H1 (cell line): ENCODE measurements at regions not wholly inside any gene's neighbourhood (a gene's known extent, or its start where the extent isn't known, plus 50 kb on each side); places are given as distances from the start of the nearest gene placed in this dataset.

Experiments used
- CTCF ChIP-seq, 3 experiments: IDR thresholded peaks; 1 replicate in 2 of 3; 2 replicates in 1 of 3; pipeline versions ENCODE4 v1.5.1 to v1.6.1; 2011; ENCODE audit warnings: low read length in 3 of 3, mild to moderate bottlenecking in 3 of 3, inconsistent platforms in 2 of 3, low read depth in 1 of 3, moderate library complexity in 1 of 3; ENCODE audit not compliant: insufficient read depth in 1 of 3; ENCODE audit errors: control extremely low read depth in 1 of 3
- EZH2 ChIP-seq: fragments of 200-600 bp; sonication (generic); IDR thresholded peaks from 2 replicates; pipeline ENCODE4 v1.7.1; 2012; ENCODE audit warnings: low read depth, mild to moderate bottlenecking, moderate library complexity, low read length, inconsistent platforms; ENCODE audit not compliant: severe bottlenecking
- GABPA ChIP-seq: IDR thresholded peaks from 2 replicates; pipeline ENCODE4 v1.6.1; 2011; ENCODE audit warnings: mild to moderate bottlenecking, low read length, moderate library complexity, borderline replicate concordance; ENCODE audit not compliant: insufficient read depth
- MAX ChIP-seq: IDR thresholded peaks from 2 replicates; pipeline ENCODE4 v1.6.1; 2012; ENCODE audit warnings: inconsistent platforms
- POLR2A ChIP-seq, 2 experiments: IDR thresholded peaks; 1 replicate in 1 of 2; 2 replicates in 1 of 2; pipeline ENCODE4 v1.6.1; 2011; ENCODE audit warnings: low read depth in 2 of 2, low read length in 2 of 2, mild to moderate bottlenecking in 2 of 2; ENCODE audit errors: control extremely low read depth in 1 of 2
- POU5F1 ChIP-seq: IDR thresholded peaks from 2 replicates; pipeline ENCODE4 v1.6.1; 2011; ENCODE audit warnings: low read depth, mild to moderate bottlenecking, low read length, moderate library complexity
- SIN3A ChIP-seq, 2 experiments: IDR thresholded peaks in 1 of 2; conservative IDR thresholded peaks in 1 of 2; 2 replicates each; pipeline ENCODE4 v1.6.1; 2011 to 2012; ENCODE audit warnings: low read length in 2 of 2, improper control_type of control experiment in 1 of 2, low read depth in 1 of 2, mild to moderate bottlenecking in 1 of 2
- SP2 ChIP-seq: IDR thresholded peaks from 2 replicates; pipeline ENCODE4 v1.6.1; 2012; ENCODE audit warnings: mild to moderate bottlenecking, low read length, inconsistent platforms
- SUZ12 ChIP-seq: fragments of 200-600 bp; sonication (generic); IDR thresholded peaks from 2 replicates; pipeline ENCODE4 v1.6.1; 2012; ENCODE audit warnings: mild to moderate bottlenecking, inconsistent platforms, low read length, moderate library complexity, mixed read lengths
- TAF1 ChIP-seq: IDR thresholded peaks from 2 replicates; pipeline ENCODE4 v1.6.1; 2011; ENCODE audit warnings: mild to moderate bottlenecking, low read depth, low read length
- TBP ChIP-seq: IDR thresholded peaks from 2 replicates; pipeline ENCODE4 v1.6.1; 2011; ENCODE audit warnings: low read depth, low read length, improper control_type of control experiment
- TCF12 ChIP-seq: IDR thresholded peaks from 2 replicates; pipeline ENCODE4 v1.6.1; 2011; ENCODE audit warnings: low read depth, mild to moderate bottlenecking, low read length
- ZNF274 ChIP-seq: IDR thresholded peaks from 2 replicates; pipeline ENCODE4 v1.7.0; 2012; ENCODE audit warnings: low read length, borderline replicate concordance; ENCODE audit errors: extremely low read depth

- TF ChIP-seq EZH2 = no peak
- no peak for TF ChIP-seq CTCF (IDR thresholded peaks at IDR 0.05; ENCODE audit: control extremely low read depth in 1 of 3, insufficient read depth in 1 of 3, low read depth in 1 of 3, low read length in 3 of 3)
- no peak for TF ChIP-seq POU5F1
- no peak for TF ChIP-seq MAX
- no peak for TF ChIP-seq POLR2A (IDR thresholded peaks at IDR 0.05; ENCODE audit: control extremely low read depth in 1 of 2, low read depth in 2 of 2, low read length in 2 of 2)
- no peak for TF ChIP-seq GABPA
- no peak for TF ChIP-seq SIN3A (conservative IDR thresholded peaks at IDR 0.05 in 1 of 2, IDR thresholded peaks at IDR 0.05 in 1 of 2; ENCODE audit: low read depth in 1 of 2, low read length in 2 of 2)
- no peak for TF ChIP-seq ZNF274
- TF ChIP-seq TCF12 = no peak
- no peak for TF ChIP-seq SP2
- TF ChIP-seq TBP = no peak
- TF ChIP-seq SUZ12 = no peak
- no peak for TF ChIP-seq TAF1
These were observed 220.7 kb upstream of the WWC1 start for GRCh38 chr5:168070761-168071160.
